GM21825 (cell line): ENCODE measurements at regions not wholly inside any gene's neighbourhood (a gene's known extent, or its start where the extent isn't known, plus 50 kb on each side); places are given as distances from the start of the nearest gene placed in this dataset.
A peak's percentile ranks its signal among the peaks of the same experiment; 100 is the strongest.
"Not testable (repeated sequence)": the region's sequence is repeated elsewhere in the genome, so short reads cannot be mapped to it uniquely, and the experiment has no call there.

Source experiments
- ATAC-seq: cut with Tn5 transposase; IDR thresholded peaks from one replicate; pipeline ENCODE4 v1.9.1; 2021; ENCODE audit warnings: mild to moderate bottlenecking, moderate library complexity; ENCODE audit not compliant: unreplicated experiment

DNA sequence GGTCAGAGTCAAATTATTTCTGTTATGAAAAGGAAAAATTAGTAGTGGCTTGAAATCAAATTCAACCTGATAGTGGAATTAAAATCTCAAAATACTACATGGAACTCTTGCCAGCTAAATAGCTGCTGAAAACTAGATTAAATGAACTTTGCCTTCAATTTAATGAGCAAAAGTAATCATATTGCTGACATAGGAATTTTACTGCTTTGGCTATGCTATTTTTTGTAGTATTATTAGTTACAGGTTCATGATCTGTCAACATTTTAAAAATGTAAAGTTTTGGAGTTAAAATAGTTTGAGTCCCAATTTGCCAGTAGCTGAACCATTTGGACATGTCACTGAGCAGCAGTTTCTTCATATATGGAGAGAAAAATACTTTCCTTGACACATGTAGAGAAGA, 81.4 kb downstream of the RERGL start:
- ATAC-seq = no peak

DNA sequence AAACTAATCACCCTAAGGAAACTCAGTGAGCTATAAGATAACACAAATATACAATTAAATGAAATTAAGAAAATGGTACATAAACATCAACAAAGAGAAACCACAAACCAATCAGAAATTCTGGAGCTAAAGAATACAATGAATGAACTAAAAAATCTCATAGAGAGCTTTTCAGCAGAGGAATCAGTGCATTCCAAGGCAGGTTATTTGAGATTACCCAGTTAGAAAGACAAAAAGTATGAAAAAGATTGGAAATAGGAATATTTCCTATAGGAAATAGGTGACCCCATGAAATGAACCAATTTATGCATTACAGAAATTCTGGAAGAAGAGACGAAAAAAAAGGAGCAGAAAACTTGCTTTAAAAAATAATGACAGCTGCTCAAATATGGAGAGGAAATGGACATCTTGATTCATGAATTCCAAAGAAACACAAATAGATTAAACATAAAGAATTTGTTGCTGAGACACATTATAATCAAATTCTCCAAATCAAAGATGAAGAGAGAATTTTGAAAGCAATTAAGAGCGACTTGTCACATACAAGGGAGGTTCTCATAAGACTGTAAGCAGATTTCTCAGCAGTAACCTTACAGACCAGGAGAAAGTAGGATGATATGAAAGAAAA, 90.7 kb downstream of the RERGL start:
- ATAC-seq = no peak

DNA sequence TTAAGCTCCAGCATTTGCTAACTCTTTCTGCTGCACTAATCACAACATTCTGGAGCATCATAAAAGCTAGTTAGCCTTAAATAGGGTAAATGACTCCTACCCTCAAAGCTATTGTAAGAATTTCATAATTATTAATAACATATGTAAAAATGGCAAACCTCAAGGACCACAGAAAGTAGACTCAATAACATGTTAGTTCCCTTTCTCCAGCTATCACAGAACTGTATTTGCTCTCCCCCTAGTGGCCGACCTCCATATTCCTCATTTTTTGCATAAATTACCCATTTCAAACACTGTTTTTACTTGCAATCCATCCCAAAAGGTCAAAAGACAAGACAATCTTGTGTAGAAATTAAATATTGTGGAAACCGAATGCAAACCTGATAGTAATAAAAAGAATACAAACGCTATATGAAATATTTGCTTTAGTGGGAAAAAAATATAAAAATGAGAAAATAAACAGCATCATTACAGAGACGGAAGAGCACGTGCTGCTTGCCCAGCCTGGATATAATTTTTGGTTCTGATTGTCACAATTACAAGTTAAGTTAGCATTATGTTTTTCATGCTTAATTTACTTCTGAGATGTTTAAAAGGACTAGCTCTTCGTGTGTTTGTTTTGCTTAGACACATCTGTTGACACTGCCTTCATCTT, 97.9 kb downstream of the RERGL start:
- ATAC-seq = peak; percentile 91

DNA sequence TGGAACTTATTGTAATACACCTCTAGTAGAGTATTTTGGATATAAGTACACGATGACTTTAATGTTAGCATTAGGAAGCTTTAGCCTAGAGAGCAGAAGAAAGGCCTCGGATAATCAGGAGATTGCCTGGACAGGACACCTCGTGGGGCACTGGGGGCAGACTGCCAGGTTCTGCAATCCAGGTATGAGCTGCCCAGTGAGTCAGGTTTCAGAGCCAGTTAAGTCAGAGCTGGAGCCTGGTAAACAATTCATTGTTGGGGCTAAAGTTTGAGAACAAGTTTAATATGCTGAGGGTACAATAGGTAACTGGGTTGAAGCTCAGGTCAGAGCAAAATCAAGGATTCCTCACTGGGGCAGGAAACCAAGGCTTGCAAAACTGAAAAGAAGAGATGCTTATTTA, 107.4 kb downstream of the RERGL start:
- ATAC-seq = no peak

DNA sequence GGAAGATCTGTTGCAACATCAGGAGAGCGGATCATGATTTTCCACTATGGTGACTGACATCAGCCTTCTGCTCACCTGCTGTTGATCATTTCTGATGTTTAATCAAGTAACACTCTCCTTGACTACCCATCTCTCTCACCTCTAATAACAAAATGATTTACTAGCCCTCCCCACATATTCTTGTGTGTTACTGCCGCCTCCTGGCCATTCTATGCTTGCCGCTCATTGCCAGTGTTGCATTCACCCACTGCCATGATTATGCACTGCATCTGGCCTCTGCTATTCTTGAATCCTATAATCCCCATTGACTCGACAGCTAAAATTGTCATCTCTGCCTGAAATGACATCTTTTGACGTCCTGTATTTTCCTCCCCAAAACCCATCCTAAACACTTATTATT, 113.8 kb downstream of the RERGL start:
- no peak for ATAC-seq

DNA sequence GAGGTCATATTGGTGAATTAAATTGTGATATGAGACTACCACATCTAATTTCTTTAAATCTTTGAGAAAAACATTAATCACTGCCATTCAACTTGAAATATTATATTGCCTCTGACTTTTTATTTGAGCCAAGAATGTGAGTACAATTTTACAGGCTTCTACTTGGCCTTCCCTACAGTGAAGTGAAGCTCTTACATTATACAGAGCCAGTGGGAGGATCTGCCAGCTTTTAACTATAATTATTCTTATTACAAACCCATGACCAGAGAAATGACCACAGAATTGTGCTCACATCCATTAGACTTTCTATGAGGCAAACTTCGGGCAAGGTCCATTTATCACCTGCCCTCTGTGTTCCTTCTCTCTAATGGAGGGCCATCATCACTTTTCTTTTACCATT, 114.2 kb downstream of the RERGL start:
- ATAC-seq = no peak

DNA sequence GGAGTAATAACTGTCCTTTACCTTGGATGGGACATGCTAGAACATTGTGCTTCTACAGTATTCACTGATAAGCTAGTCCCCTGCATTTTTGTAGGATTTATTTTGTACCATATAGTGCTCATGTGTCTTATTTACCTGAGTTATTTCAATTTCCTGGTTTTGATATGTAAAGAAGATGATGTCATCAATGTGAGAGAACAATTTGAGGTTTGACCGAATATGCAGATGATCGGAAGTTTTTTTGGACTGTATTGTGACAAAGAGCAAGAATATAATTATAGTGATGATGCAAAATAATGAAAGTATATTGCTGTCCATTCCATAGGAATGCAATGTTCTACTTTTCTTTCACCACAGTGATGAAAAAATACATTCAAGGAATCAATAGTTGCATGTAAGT, 114.8 kb downstream of the RERGL start:
- no peak for ATAC-seq

DNA sequence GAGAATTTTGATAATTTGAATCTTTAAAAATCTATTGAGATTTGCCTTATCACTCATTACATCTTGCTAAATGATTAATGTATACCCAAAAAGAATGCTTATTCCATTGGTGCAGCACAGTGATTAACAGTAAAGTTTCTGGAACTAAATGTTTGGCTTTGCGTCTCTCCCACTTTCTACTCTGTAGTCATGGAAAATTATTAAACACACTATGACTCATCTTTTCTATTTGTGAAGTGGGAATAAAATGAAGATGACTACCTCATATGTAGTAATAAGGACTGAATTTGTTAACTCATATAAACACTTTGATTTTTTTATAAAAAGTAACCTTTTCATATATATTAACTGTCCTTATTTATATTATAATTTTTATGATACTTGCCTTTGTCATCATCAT, 118.1 kb downstream of the RERGL start:
- no peak for ATAC-seq

DNA sequence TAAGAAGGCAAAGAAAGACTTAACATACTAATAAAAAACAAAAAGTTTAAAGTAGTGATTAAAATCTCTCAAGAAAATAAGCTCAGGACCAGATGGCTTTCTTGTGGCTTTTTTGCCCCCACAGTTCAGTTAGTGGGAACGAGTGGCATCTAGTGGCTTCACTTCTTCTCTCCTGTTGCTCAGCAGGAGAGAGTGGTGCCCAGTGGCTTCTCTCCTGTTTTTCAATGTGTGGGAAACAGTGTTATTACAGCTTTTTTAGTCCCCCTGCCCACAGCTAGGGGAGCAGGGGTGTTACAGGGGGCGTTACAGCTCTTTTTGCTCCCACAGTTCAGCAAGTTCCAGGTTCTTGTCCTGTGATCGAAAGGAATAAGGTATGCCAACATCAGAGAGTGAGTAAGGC, 135.2 kb downstream of the RERGL start:
- no peak for ATAC-seq

DNA sequence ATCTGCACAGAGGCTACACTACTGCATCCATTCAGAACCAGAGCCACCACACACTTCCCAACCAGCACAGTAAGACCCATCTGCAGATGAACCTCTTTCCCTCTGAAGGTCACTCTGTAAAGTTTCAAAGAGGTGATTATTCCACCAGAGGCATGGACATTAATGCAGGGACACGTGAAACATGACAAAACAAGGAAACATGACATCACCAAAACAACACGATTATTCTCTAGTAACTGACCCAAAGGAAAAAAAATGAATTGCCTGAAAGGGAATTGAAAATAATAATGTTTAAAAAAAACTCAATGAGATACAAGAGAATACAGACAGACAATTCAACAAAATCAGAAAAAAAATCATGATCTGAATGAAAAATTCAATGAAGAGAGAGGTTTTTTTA, 139.1 kb downstream of the RERGL start:
- no peak for ATAC-seq

DNA sequence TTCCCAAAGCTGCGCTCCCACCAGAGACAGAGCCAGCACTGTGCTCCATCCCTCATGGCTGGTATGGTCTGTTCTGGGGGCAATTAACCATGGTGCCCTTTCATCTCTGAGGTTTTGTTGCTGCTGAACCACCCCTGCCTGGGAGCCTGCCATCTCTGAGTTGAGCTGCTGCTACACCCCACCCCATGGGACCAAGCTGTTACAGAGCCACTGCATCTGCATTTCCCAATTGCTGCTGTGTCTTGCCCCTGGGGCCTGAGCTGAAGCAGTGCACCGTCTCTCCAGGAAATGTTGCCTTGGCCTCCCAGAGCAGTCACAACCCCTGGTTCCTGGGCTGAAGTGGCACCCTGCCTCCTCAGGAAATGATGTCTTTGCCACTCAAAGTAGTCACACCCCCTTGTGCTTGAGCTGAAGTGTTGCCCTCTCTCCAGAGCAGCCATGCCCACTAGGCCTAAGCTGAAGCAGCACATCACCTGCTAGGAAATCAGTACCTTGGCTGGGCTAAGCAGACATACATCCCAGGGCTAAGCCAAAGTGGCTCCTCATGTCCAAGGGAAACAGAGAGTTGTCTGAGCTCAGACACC, 140.3 kb downstream of the RERGL start:
- ATAC-seq = no peak

DNA sequence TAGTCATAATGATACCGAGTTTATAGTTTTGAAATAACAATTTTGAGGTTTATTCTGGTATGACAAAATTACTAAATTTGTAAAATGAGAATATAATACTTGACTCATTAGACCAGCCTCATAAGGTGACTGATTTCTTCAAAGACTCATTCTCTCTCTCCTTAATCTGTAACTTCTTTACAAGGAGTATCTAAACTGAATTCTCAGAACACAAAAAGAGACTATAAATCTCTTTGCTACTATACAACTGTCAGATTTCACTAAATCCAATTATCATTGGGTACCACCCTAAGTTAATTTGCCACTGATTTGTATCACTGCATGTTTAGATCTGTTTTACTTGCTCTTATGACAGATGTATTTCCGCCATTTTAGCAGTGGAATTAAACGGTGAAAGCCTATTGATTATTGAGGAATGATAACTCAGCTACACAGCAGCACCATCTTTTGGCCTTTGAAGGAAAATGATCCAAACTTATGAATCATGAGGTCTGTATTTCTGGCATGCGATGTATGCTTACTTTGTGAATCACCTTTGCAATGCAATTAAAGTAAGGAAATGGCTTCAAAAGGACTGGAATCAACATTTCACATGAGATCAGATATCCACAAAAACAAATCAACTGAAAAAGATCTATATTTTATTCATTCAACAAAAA, 161.2 kb downstream of the RERGL start:
- no peak for ATAC-seq

DNA sequence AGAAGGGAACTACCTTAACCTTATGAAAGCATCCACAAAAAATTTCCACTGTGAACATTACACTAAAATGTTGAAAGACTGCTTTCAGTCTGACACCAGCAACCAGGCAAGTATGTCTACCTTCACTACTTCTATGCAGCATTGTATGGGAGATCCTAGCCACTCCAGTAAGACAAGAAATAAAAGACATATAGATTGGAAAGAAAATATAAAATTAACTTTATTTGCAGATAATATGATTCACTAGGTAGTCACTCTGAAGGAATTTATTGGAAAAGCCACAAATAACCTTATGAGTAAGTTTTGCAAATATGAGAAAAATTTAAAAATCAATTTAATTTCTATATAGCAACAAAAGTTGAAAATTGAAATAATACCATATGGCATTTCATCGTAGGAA, 172.0 kb downstream of the RERGL start:
- ATAC-seq = no peak

DNA sequence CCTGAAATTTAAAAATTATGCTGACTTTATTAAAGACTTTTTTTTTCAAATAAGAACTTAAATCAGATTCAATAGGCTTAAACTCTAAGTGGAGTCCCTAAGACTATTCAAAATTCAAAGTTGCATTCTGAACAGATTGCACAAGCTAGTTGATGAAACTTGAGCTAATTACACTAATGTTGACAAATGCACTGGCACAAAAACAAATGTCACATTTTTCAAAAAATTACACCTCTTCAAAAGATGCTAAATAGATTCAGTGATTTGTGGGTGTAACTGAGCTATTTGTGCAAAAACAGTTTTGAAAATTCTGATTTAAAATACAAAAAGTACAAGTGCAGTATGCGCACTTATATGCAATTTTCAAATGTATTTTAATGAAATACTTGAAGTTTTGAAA, 205.4 kb downstream of the RERGL start:
- ATAC-seq = no peak

DNA sequence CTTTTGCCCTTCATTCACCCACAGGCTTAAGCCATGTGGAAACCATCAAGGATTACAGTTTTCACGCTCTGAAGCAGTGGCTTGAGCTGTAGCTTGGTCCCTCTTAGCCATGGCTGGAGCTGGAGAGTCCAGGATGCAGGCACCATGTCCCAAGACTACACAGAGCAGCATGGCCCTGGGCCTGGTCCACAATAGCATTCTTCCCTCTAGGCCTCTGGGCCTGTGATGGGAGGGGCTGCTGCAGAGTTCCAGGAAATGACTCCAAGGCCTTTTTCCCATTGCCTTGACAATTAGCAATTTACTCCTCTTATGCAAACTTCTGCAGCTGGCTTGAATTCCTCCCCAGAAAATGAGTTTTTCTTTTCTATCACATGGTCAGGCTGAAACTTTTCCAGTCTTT, 211.3 kb downstream of the RERGL start:
- ATAC-seq = no peak

DNA sequence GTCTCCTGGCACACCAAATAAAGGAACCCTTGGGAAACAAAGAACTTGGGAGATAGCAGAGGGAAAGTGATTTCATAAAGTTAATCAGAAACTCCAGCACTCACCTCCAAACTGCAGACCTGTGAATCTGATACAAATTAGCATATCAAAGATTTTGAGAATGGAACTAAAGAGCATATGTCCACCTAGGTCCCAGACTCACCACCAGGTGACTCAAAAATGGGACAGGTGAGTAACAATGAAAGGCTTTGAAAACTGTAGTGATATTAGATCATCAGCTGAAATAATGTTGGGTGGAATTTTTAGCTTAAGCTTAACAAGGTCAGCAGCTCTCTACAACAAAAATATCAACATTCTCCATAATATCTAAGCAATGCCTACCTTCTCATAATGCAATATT, 214.8 kb downstream of the RERGL start:
- no peak for ATAC-seq

DNA sequence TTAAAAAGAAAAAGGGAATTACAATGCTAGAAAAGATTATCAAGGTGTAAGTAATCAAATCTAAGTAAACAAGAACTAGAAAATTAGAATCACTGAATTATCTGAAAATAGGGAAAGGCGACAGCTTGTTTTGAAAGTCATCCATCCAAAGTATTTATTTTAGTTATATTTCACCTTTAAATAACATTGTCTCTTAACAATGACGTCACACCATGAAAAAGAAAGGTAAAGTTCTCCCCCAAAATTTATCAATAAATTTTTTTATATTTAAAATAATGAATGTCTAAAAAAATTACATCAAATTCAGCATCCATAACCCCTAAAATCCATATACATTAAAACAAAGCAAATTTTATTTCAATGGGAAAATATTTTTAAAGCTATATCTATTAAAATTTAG, 223.2 kb downstream of the RERGL start:
- ATAC-seq = no peak

DNA sequence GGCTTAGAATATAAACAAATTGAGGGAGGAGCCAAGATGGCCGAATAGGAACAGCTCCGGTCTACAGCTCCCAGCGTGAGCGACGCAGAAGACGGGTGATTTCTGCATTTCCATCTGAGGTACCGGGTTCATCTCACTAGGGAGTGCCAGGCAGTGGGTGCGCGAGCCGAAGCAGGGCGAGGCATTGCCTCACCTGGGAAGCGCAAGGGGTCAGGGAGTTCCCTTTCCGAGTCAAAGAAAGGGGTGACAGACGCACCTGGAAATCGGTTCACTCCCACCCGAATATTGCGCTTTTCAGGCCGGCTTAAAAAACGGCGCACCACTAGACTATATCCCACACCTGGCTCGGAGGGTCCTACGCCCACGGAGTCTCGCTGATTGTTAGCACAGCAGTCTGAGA, 234.4 kb downstream of the RERGL start:
- ATAC-seq = not testable (repeated sequence)

DNA sequence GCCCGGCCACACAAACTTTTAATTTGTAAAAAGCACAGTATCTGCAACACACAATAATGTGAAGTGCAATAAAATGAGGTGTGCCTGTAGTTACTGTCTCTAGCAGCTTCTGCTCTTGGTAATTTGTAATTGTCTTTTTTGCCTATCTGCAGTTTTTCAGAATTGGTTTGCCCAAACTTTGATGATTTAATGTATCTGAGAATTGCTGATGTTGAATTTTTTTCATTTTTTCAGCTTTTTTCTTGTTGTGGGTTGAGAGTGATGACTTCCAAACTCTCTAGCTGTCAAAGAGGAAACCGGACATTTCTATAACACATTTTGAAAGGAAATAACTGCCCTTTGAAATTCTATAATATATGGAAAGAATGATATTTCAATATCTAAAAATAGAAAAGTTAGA, 236.9 kb downstream of the RERGL start:
- no peak for ATAC-seq

DNA sequence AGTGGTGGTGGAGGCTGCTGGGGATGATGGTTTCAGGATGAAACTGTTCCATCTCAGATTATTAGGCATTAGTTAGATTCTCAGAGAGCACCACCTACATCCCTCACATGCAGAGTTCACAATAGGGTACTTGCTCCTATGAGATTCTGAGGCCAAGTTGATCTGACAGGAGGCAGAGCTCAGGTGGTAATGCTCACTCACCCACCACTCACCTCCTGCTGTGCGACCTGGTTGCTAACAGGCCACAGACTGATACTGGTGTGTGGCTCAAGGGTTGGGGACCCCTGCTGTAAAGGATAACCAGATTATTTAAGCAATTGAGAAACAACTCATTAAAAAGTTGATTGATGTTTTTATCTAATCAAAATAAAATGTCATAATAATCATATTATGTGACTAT, 248.5 kb downstream of the RERGL start:
- no peak for ATAC-seq

DNA sequence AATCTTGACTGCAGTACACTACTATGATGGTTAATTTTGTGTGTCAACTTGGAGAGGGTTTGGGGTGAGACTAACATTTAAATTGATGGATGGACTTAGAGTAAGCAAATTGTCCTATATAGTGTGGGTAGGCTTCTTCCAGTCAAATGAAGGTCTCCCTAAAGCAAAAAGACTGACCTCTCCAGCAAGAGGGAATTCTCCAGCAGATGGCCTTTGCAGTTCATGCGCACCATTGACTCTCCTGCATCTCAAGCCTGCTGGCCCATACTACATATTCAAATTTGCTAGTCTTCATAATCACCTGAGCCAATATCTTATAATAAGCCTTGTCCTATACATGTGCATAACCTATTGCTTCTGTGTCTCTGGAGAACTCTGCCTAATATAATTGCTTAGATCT, 260.2 kb downstream of the RERGL start:
- ATAC-seq = no peak

DNA sequence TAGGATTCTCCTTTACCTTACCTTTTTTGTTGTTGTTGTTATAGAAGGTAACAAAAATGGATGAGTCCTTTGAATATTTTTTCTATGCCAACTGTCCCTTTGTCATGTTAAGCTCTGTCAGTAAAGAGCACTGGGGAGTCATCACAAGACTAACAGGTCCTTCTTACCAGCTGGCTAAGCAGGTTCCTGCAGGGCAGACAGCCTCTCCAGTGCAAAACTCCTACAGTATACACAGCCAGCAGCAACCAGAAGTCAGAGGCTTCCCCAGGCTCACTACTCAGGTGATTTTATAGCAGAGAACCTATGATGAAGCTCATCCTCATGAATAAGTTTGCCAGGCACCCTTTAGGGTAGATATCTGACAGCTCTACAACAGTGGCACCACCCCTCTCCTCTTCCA, 271.1 kb downstream of the RERGL start:
- ATAC-seq = no peak
